ENCODE measurements at regions not wholly inside any gene's neighbourhood (a gene's known extent, or its start where the extent isn't known, plus 50 kb on each side); places are given as distances from the start of the nearest gene placed in this dataset.

DNA sequence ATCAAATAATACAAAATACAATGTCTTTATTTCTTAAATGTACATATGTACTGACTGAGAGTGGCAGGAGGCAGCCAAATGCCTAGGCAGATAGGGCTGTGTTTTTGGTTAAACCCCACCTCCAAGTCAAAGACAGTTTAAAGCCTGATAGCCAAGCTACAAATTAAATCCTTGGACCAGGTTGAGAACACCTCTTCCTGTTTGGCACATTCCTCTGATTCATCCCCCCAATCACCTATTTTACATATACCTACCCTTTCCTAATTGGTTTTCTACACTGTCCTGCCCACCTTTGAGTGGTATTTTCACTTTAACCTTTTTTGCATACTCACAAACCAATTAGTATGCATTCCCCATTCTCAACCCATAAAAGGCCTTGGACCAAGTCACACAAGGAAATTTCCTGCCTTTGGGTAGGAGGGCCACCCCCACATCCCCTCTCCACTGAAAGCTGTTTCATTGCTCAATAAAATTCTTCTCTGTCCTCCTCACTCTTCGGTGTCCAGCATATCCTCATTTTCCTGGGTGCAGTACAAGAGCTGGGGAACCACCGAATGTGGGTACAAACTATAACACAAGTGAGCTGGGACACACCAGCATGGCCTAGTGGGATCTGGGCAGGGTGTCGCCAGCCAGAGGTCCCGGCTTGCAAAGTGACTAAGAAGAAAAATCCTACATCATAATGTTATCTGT is 149.1 kb downstream of the UBE2E3 start:
- no peaks in the 10 kb centered on the region for H3K4me1 ChIP-seq (ENCODE audit: control insufficient read depth in 2 of 3, insufficient read depth in 2 of 3, low read depth in 1 of 3, low read length in 3 of 3)
- no peaks in the 10 kb centered on the region for H3K27me3 ChIP-seq (ENCODE audit: control insufficient read depth, insufficient read depth, low read length)
- H3K9ac ChIP-seq (ENCODE audit: low read length in 3 of 3): no peak overlapping the region
- H3K27ac ChIP-seq (ENCODE audit: low read depth in 2 of 2, low read length in 2 of 2): no peak overlapping the region
- no peaks in the 10 kb centered on the region for H3K9me3 ChIP-seq (ENCODE audit: control insufficient read depth in 2 of 3, insufficient read depth in 1 of 3, low read length in 3 of 3)
- TF ChIP-seq, protein P1, sequence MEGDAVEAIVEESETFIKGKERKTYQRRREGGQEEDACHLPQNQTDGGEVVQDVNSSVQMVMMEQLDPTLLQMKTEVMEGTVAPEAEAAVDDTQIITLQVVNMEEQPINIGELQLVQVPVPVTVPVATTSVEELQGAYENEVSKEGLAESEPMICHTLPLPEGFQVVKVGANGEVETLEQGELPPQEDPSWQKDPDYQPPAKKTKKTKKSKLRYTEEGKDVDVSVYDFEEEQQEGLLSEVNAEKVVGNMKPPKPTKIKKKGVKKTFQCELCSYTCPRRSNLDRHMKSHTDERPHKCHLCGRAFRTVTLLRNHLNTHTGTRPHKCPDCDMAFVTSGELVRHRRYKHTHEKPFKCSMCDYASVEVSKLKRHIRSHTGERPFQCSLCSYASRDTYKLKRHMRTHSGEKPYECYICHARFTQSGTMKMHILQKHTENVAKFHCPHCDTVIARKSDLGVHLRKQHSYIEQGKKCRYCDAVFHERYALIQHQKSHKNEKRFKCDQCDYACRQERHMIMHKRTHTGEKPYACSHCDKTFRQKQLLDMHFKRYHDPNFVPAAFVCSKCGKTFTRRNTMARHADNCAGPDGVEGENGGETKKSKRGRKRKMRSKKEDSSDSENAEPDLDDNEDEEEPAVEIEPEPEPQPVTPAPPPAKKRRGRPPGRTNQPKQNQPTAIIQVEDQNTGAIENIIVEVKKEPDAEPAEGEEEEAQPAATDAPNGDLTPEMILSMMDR (IDR thresholded peaks at IDR 0.05; ENCODE audit: borderline replicate concordance, extremely low read depth, insufficient read depth): no peak
- no peak overlapping the region for H3K4me3 ChIP-seq (ENCODE audit: low read length in 3 of 3)
- no peak for DNase-seq
- intact Hi-C loops (cut with DNase I): no loop called here
- H3K36me3 ChIP-seq (ENCODE audit: control insufficient read depth in 2 of 3, insufficient read depth in 3 of 3, low read length in 3 of 3): no peaks in the 10 kb centered on the region
- no peak for FAIRE-seq

DNA sequence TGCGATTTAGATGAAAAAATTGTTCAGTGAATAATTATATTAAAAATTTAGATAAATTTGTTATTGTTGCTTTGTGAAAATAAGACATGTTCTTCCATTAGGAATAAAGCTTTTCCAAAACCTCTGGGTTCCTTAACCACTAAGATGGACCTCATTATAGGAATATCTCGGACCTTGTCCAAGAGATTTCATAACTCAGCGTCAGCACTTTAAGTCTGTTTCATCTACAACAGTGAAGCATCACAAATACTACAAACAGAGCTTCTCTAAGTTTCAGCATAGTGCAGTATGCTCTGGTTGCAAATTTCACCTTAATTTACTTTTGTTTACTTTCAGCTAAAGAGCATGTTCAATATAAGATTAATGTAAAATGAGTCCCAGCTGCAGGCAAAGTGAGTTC is 150.3 kb downstream of the UBE2E3 start:
- intact Hi-C loops (cut with DNase I): no loop called here
- H3K4me3 ChIP-seq (ENCODE audit: low read length in 3 of 3): no peak overlapping the region
- DNase-seq (no peak), FAIRE-seq (no peak)
- no peaks in the 10 kb centered on the region for H3K27me3 ChIP-seq (ENCODE audit: control insufficient read depth, insufficient read depth, low read length)
- no peaks in the 10 kb centered on the region for H3K9me3 ChIP-seq (ENCODE audit: control insufficient read depth in 2 of 3, insufficient read depth in 1 of 3, low read length in 3 of 3)
- no peak overlapping the region for H3K9ac ChIP-seq (ENCODE audit: low read length in 3 of 3)
- H3K27ac ChIP-seq (ENCODE audit: low read depth in 2 of 2, low read length in 2 of 2): no peak overlapping the region
- no peaks in the 10 kb centered on the region for H3K36me3 ChIP-seq (ENCODE audit: control insufficient read depth in 2 of 3, insufficient read depth in 3 of 3, low read length in 3 of 3)
- TF ChIP-seq, protein P1 (IDR thresholded peaks at IDR 0.05; ENCODE audit: borderline replicate concordance, extremely low read depth, insufficient read depth): no peak
- no peaks in the 10 kb centered on the region for H3K4me1 ChIP-seq (ENCODE audit: control insufficient read depth in 2 of 3, insufficient read depth in 2 of 3, low read depth in 1 of 3, low read length in 3 of 3)

DNA sequence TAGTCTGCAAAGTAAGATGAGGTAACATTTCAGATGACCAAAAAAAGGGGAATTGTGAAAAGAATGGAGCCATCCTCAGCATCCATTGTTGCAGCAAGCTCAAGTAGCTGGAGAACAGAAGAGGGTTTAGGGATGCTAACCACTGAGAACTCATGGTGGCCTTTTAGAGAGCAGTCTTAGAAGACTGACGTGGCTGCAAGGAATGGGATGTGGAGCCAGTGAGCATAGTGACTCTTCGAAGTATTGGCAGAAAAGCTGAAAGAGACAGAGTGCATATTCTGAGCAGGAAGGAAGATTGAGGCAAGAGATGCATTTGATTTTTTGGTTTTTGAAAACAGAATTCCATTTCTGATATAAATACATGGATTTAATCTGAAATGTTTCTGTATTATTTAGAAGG is 151.2 kb downstream of the UBE2E3 start:
- TF ChIP-seq, protein P1 (IDR thresholded peaks at IDR 0.05; ENCODE audit: borderline replicate concordance, extremely low read depth, insufficient read depth): no peak
- H3K9me3 ChIP-seq (ENCODE audit: control insufficient read depth in 2 of 3, insufficient read depth in 1 of 3, low read length in 3 of 3): no peaks in the 10 kb centered on the region
- no peak overlapping the region for H3K27ac ChIP-seq (ENCODE audit: low read depth in 2 of 2, low read length in 2 of 2)
- no peaks in the 10 kb centered on the region for H3K27me3 ChIP-seq (ENCODE audit: control insufficient read depth, insufficient read depth, low read length)
- no peaks in the 10 kb centered on the region for H3K36me3 ChIP-seq (ENCODE audit: control insufficient read depth in 2 of 3, insufficient read depth in 3 of 3, low read length in 3 of 3)
- no peak for DNase-seq
- intact Hi-C loops (cut with DNase I): no loop called here
- H3K4me3 ChIP-seq (ENCODE audit: low read length in 3 of 3): no peak overlapping the region
- FAIRE-seq: no peak
- H3K4me1 ChIP-seq (ENCODE audit: control insufficient read depth in 2 of 3, insufficient read depth in 2 of 3, low read depth in 1 of 3, low read length in 3 of 3): no peaks in the 10 kb centered on the region
- H3K9ac ChIP-seq (ENCODE audit: low read length in 3 of 3): no peak overlapping the region

DNA sequence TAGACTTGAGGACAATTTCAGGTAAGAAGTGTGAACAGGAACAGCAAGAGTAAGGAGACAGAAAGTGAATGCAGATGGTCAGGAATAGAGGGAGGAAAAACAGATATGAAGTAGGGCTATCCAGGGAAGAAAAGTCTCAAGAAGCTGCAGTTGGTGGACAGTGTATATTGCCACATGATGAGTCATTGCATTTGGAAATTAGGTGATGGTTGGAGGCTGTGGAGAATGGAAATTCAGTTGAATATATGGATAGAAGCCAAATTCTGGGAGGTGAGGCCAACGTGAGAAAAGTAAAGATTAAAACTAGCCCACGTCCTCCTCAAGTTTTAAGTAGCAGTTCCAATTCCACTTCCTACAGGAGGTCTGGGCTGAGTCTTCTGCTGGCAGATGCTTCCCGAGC is 158.4 kb downstream of the UBE2E3 start:
- Histone ChIP-seq H3K9me3 (ENCODE audit: control insufficient read depth in 2 of 3, insufficient read depth in 1 of 3, low read length in 3 of 3) (no peaks in the 10 kb centered on the region), H3K4me1 (ENCODE audit: control insufficient read depth in 2 of 3, insufficient read depth in 2 of 3, low read depth in 1 of 3, low read length in 3 of 3) (no peaks in the 10 kb centered on the region), H3K27me3 (ENCODE audit: control insufficient read depth, insufficient read depth, low read length) (no peaks in the 10 kb centered on the region), H3K27ac (ENCODE audit: low read depth in 2 of 2, low read length in 2 of 2) (no peak overlapping the region), H3K36me3 (ENCODE audit: control insufficient read depth in 2 of 3, insufficient read depth in 3 of 3, low read length in 3 of 3) (no peaks in the 10 kb centered on the region), H3K4me3 (ENCODE audit: low read length in 3 of 3) (no peak overlapping the region), H3K9ac (ENCODE audit: low read length in 3 of 3) (no peak overlapping the region)
- intact Hi-C loops (cut with DNase I): no loop called here
- no peak for DNase-seq
- FAIRE-seq: no peak
- TF ChIP-seq, protein P1 (IDR thresholded peaks at IDR 0.05; ENCODE audit: borderline replicate concordance, extremely low read depth, insufficient read depth): no peak

Data from kidney (tissue), 13 donors.